Body of pancreas (tissue), 4 donors: ENCODE measurements at regions not wholly inside any gene's neighbourhood (a gene's known extent, or its start where the extent isn't known, plus 50 kb on each side); places are given as distances from the start of the nearest gene placed in this dataset.
"Not testable (repeated sequence)": the region's sequence is repeated elsewhere in the genome, so short reads cannot be mapped to it uniquely, and the experiment has no call there.

Experiments used
- ATAC-seq: fragments of 150-250 bp; one replicate; pipeline ENCODE4 v1.9.1; 2016
- DNase-seq, 4 donors: peaks; one replicate each; pipeline ENCODE4 v3.0.0-alpha.2; 2019
- H3K27ac ChIP-seq, 4 donors: fragments of 200-600 bp; sonication (generic); 1 replicate in 3 of 4; 2 replicates in 1 of 4; pipeline versions ENCODE4 v1.5.1 to v1.6.1; 2016 to 2019; ENCODE audit warnings: mild to moderate bottlenecking in 1 of 4, mixed read lengths in 1 of 4, moderate library complexity in 1 of 4
- H3K27me3 ChIP-seq, 2 donors: fragments of 200-600 bp; sonication (generic); one replicate each; pipeline ENCODE4 v1.6.0; 2016; ENCODE audit warnings: mild to moderate bottlenecking in 1 of 2
- H3K36me3 ChIP-seq, 2 donors: fragments of 200-600 bp; sonication (generic); replicated peaks in 1 of 2; 2 replicates each; pipeline ENCODE4 v1.5.1; 2016; ENCODE audit warnings: low read depth in 2 of 2; ENCODE audit not compliant: insufficient read depth in 1 of 2
- H3K4me1 ChIP-seq: fragments of 200-600 bp; sonication (generic); one replicate; pipeline ENCODE4 v1.6.0; 2016
- H3K4me3 ChIP-seq, 2 donors: fragments of 200-600 bp; sonication (generic); 1 replicate in 1 of 2; 2 replicates in 1 of 2; pipeline ENCODE4 v1.5.1; 2016 to 2019
- H3K9me3 ChIP-seq, 3 donors: fragments of 200-600 bp; sonication (generic); 1 replicate in 2 of 3; 2 replicates in 1 of 3; pipeline ENCODE4 v1.5.1; 2016
- POLR2A ChIP-seq, 3 donors: fragments of 450-650 bp; IDR thresholded peaks; one replicate each; pipeline ENCODE4 v1.6.1; 2016; ENCODE audit warnings: antibody characterized with exemption in 3 of 3, mild to moderate bottlenecking in 2 of 3
- WGBS, 2 donors: methylation state at CpG; one replicate each; pipeline ENCODE4 v1.1.5; 2017; 5-methylcytosine and 5-hydroxymethylcytosine counted together
- intact Hi-C: fragments of 100-400 bp; cut with DNase I; formaldehyde crosslinking; loops from one replicate; pipeline ENCODE4 v1.15.1; 2023
- TF ChIP-seq, protein P1 (sequence below), 7 experiments: fragments of 450-650 bp in 4 of 7; fragments of 200-600 bp in 3 of 7; sonication (generic) in 3 of 7; IDR thresholded peaks; one replicate each; pipeline ENCODE4 v1.5.1; 2016 to 2019; ENCODE audit warnings: antibody characterized with exemption in 7 of 7

DNA sequence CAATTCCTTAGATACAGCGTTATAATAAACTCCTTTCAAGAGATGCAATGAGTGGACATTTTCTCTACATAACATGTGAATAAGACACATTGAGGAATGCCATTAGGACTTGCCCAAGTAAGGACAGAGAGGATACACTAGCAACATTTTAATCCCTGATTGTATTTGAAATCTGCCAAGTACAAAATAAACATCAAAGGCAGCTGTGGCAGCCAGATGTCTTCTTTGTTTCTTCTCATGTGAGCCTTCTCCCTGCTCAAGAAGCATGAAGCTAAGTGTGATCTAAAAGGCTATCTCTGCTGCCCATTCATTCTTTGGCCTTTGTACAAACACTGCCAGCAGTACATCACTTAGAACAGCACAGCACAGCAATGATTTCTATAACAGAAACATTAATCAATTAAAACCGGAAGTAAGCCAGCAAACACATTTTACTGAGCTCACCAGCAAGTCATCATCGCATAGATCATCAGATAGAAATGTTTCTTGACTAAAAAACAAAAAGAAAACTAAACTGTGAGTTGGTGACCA lies 364.0 kb downstream of the CNTN6 start:
- intact Hi-C loops, result no loop called here
- Histone ChIP-seq H3K27me3 (no peaks in the 10 kb centered on the region), H3K9me3 (no peaks in the 10 kb centered on the region), H3K4me3 (no peak overlapping the region), H3K36me3 (no peaks in the 10 kb centered on the region), H3K4me1 (no peaks in the 10 kb centered on the region), H3K27ac (no peak overlapping the region)
- 42 to 44% methylated on average over 3 of the region's 3 CpGs for WGBS, 2 donors
- ATAC-seq (no peak), DNase-seq (no peak)
- TF ChIP-seq, protein P1, sequence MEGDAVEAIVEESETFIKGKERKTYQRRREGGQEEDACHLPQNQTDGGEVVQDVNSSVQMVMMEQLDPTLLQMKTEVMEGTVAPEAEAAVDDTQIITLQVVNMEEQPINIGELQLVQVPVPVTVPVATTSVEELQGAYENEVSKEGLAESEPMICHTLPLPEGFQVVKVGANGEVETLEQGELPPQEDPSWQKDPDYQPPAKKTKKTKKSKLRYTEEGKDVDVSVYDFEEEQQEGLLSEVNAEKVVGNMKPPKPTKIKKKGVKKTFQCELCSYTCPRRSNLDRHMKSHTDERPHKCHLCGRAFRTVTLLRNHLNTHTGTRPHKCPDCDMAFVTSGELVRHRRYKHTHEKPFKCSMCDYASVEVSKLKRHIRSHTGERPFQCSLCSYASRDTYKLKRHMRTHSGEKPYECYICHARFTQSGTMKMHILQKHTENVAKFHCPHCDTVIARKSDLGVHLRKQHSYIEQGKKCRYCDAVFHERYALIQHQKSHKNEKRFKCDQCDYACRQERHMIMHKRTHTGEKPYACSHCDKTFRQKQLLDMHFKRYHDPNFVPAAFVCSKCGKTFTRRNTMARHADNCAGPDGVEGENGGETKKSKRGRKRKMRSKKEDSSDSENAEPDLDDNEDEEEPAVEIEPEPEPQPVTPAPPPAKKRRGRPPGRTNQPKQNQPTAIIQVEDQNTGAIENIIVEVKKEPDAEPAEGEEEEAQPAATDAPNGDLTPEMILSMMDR (IDR thresholded peaks at IDR 0.05), result no peak
- TF ChIP-seq POLR2A (IDR thresholded peaks at IDR 0.05), result no peak

DNA sequence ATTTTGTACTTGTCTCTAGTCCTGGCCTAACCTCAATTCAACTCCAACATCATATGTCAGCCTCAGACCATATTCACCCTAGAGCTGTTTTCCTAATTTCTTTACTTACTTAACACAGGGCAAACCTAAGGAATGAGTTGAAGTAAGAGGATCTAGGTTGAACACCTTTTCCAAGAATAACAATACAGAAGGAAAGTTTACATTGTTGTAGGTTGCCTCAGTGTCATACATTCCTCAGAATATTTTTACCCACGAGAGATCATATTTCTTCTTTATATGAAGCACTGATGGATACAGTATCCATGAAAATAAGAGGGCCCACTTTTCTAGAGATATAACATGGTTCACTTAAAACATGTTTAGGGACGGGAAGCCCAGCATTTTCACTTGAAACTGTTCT lies 369.5 kb downstream of the CNTN6 start:
- no peaks in the 10 kb centered on the region for H3K4me1 ChIP-seq
- no peaks in the 10 kb centered on the region for H3K9me3 ChIP-seq
- WGBS, 2 donors, result 63 to 77% methylated on average over 2 of the region's 2 CpGs
- no peaks in the 10 kb centered on the region for H3K27me3 ChIP-seq
- H3K4me3 ChIP-seq, result no peak overlapping the region
- H3K27ac ChIP-seq, result no peak overlapping the region
- intact Hi-C loops, result no loop called here
- no peaks in the 10 kb centered on the region for H3K36me3 ChIP-seq
- TF ChIP-seq, protein P1 (IDR thresholded peaks at IDR 0.05), result no peak
- no peak for TF ChIP-seq POLR2A (IDR thresholded peaks at IDR 0.05)
- ATAC-seq (no peak), DNase-seq (no peak)

DNA sequence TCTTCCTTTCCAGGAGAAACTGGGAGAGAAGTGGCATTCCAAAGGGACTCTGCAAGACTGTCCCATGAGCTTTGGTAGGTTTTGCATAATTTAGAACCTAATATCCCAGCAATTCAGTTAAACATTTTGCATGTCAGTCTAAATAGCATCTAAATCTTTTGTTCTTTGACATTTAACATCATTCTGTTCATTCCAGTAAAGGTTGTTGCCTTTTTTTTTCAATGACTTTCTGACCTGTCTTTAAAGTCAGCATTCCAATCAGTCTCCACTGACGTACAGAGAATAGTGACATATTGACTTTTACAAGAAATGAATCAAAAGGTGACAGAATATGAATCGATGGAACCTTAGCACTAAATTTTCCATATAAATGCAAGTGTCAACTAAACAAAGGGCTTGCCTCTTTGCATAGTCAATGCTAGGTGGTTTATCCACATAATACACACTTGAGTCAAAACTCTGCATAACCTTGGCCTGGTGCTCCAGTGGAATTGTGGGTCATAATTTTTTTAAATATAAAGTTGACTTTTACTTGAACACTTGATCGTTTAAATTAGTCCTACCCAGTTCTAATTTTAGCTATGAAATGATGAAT lies 370.1 kb downstream of the CNTN6 start:
- intact Hi-C loops, result no loop called here
- no peak for TF ChIP-seq POLR2A (IDR thresholded peaks at IDR 0.05)
- TF ChIP-seq, protein P1 (IDR thresholded peaks at IDR 0.05), result no peak
- H3K4me3 ChIP-seq, result no peak overlapping the region
- no peak overlapping the region for H3K27ac ChIP-seq
- H3K4me1 ChIP-seq, result no peaks in the 10 kb centered on the region
- WGBS, 2 donors, result 42% methylated on average over 3 of the region's 3 CpGs
- no peak for DNase-seq
- ATAC-seq, result no peak
- H3K9me3 ChIP-seq, result no peaks in the 10 kb centered on the region
- no peaks in the 10 kb centered on the region for H3K36me3 ChIP-seq
- no peaks in the 10 kb centered on the region for H3K27me3 ChIP-seq

DNA sequence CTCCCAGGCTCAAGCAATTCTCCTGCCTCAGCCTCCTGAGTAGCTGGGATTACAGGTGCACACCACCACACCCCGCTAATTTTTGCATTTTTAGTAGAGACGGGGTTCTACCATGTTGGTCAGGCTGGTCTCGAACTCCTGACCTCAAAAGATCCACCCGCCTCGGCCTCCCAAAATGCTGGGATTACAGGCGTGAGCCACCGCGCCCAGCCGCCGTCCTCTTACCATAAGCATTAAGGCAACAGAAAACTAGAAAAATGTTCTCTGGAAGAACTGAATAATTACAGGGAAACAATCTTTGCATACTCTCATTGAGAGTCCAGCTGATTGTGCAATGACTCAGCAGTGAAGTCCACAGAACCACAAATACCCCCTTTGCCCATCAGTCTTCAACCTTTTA lies 372.3 kb downstream of the CNTN6 start:
- H3K9me3 ChIP-seq, intact Hi-C loops, H3K27me3 ChIP-seq, DNase-seq, H3K4me3 ChIP-seq, H3K27ac ChIP-seq, H3K36me3 ChIP-seq, ATAC-seq: not testable (repeated sequence)
- peaks cover 18% of the 10 kb centered on the region for H3K4me1 ChIP-seq
- WGBS, 2 donors, result 81 to 83% methylated on average over 10 of the region's 10 CpGs

DNA sequence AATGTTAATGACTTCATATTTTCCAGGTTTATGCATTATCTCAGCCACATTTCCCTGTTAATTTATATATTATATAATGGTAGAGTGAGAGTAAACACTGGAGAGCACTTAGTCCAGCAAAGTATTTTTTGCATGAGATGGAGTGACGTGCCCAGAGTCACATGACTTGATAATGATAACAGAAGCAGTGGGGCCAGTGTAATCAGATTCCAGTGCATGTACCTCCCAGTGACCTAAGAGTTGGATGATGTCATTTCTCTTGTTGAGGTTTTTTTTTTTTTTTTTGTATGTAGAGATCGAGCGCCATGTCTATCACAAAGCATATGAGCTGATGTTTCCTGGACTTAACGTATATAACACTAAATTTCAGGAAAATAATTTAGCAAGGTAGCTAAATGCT lies 375.3 kb downstream of the CNTN6 start:
- ATAC-seq, result no peak
- H3K27ac ChIP-seq, result no peak overlapping the region
- no peak for DNase-seq
- no peak overlapping the region for H3K4me3 ChIP-seq
- no peaks in the 10 kb centered on the region for H3K36me3 ChIP-seq
- intact Hi-C loops, result no loop called here
- no peaks in the 10 kb centered on the region for H3K27me3 ChIP-seq
- H3K9me3 ChIP-seq, result no peaks in the 10 kb centered on the region
- peaks cover 21% of the 10 kb centered on the region for H3K4me1 ChIP-seq
- TF ChIP-seq, protein P1 (IDR thresholded peaks at IDR 0.05), result no peak
- TF ChIP-seq POLR2A (IDR thresholded peaks at IDR 0.05), result no peak
- WGBS, 2 donors, result 67 to 69% methylated on average over 4 of the region's 4 CpGs
